ENCODE measurements at regions not wholly inside any gene's neighbourhood (a gene's known extent, or its start where the extent isn't known, plus 50 kb on each side); places are given as distances from the start of the nearest gene placed in this dataset.

- no peaks in the 10 kb centered on the region for H3K9me3 ChIP-seq (ENCODE audit: insufficient read depth in 2 of 2, low read depth in 1 of 2, low read length in 1 of 2)
- no peak overlapping the region for H3K4ac ChIP-seq (replicated peaks; ENCODE audit: insufficient read length, low read depth, low read length)
- H2BK120ac ChIP-seq (replicated peaks; ENCODE audit: low read depth, low read length): no peak overlapping the region
- no peak overlapping the region for H3K14ac ChIP-seq (ENCODE audit: insufficient read length)
- H2BK5ac ChIP-seq (ENCODE audit: low read depth, low read length): no peak overlapping the region
- ChIA-PET POLR2A (ENCODE audit: partially characterized antibody) (no interaction called here), CTCF (ENCODE audit: partially characterized antibody) (no interaction called here)
- no peak overlapping the region for H4K8ac ChIP-seq (ENCODE audit: extremely low read depth, insufficient read depth, low read length)
- FAIRE-seq (no peak), DNase-seq (ENCODE audit: low read depth in 1 of 2, low spot score in 2 of 2) (no peak)
- no peak overlapping the region for H3K27ac ChIP-seq (ENCODE audit: low read depth, low read length)
- H2AFZ ChIP-seq (ENCODE audit: low read length): no peak overlapping the region
- no peaks in the 10 kb centered on the region for H3K79me2 ChIP-seq (ENCODE audit: control insufficient read depth in 1 of 2, insufficient read depth in 2 of 2, low read length in 2 of 2)
- no peaks in the 10 kb centered on the region for H3K79me1 ChIP-seq (ENCODE audit: low read depth, low read length)
- H3K4me3 ChIP-seq (ENCODE audit: extremely low read depth in 1 of 4, insufficient read depth in 2 of 4, low read depth in 3 of 4, low read length in 4 of 4): no peak overlapping the region
- no peaks in the 10 kb centered on the region for H3K23me2 ChIP-seq (ENCODE audit: low read depth, low read length)
- no peak for TF ChIP-seq PHF8 (conservative IDR thresholded peaks at IDR 0.05; ENCODE audit: low read depth, low read length)
- no peak for TF ChIP-seq RFX5 (IDR thresholded peaks at IDR 0.05; ENCODE audit: borderline replicate concordance, low read depth, low read length)
- TF ChIP-seq POU5F1 (IDR thresholded peaks at IDR 0.05; ENCODE audit: low read depth, low read length): no peak
- TF ChIP-seq BRCA1 (IDR thresholded peaks at IDR 0.05; ENCODE audit: low read depth, low read length): no peak
- TF ChIP-seq CBX5 (IDR thresholded peaks at IDR 0.05; ENCODE audit: low read depth, low read length): no peak
- no peak for TF ChIP-seq EGR1 (IDR thresholded peaks at IDR 0.05; ENCODE audit: borderline replicate concordance, low read depth, low read length)
- no peak for TF ChIP-seq YY1 (IDR thresholded peaks at IDR 0.05; ENCODE audit: low read depth, low read length)
- no peak for TF ChIP-seq TCF12 (IDR thresholded peaks at IDR 0.05; ENCODE audit: low read depth, low read length)
- TF ChIP-seq SIX5 (IDR thresholded peaks at IDR 0.05; ENCODE audit: low read depth, low read length): no peak
- no peak for TF ChIP-seq EP300 (IDR thresholded peaks at IDR 0.05; ENCODE audit: borderline replicate concordance in 1 of 2, low read depth in 2 of 2, low read length in 2 of 2)
- no peak for TF ChIP-seq RBBP5 (IDR thresholded peaks at IDR 0.05; ENCODE audit: borderline replicate concordance, low read depth, low read length)
- no peak for TF ChIP-seq GTF2F1 (IDR thresholded peaks at IDR 0.05; ENCODE audit: borderline replicate concordance, low read depth, low read length)
- TF ChIP-seq CTBP2 (IDR thresholded peaks at IDR 0.05; ENCODE audit: borderline replicate concordance, insufficient read depth, insufficient read length, low read length): no peak
- H3K23ac ChIP-seq (ENCODE audit: insufficient read length): no peak overlapping the region
- H2BK12ac ChIP-seq (ENCODE audit: low read depth, low read length): no peak overlapping the region
- H3K9ac ChIP-seq (replicated peaks in 1 of 4; ENCODE audit: extremely low read depth in 1 of 4, low read depth in 3 of 4, low read length in 3 of 4): no peak overlapping the region
- no peak overlapping the region for H2BK20ac ChIP-seq (ENCODE audit: low read length)
- H2BK15ac ChIP-seq (ENCODE audit: low read length): no peak overlapping the region
- peaks cover 0 to 1% (median 0%) of the 10 kb centered on the region in 4 experiments; a peak in 1 of 7 replicates for H3K27me3 ChIP-seq (replicated peaks in 1 of 4; ENCODE audit: control insufficient read depth in 3 of 4, extremely low read depth in 1 of 4, insufficient read depth in 3 of 4, low read length in 3 of 4)
- no peak overlapping the region for H4K5ac ChIP-seq (ENCODE audit: insufficient read length, low read depth, low read length)
- H3K18ac ChIP-seq (ENCODE audit: extremely low read depth, low read length): no peak overlapping the region
- H4K20me1 ChIP-seq (replicated peaks in 1 of 2; ENCODE audit: control insufficient read depth in 1 of 2, insufficient read depth in 2 of 2, low read length in 2 of 2): no peaks in the 10 kb centered on the region
- 95% methylated on average over 2 of the region's 2 CpGs; no CpG with 5 or more reads in 1 of the 2 experiments for WGBS, 2 experiments (ENCODE audit: extremely low coverage in 1 of 2, insufficient coverage in 1 of 2, insufficient read length in 1 of 2, insufficient replicate concordance in 2 of 2, low coverage in 1 of 2, low lambda C conversion rate in 2 of 2, missing lambda C conversion rate in 1 of 2)
- H3K4me1 ChIP-seq (replicated peaks in 1 of 4; ENCODE audit: control insufficient read depth in 3 of 4, insufficient read depth in 4 of 4, low read length in 3 of 4): no peaks in the 10 kb centered on the region
- no peak overlapping the region for H2AK5ac ChIP-seq (ENCODE audit: low read depth, low read length)
- H3K4me2 ChIP-seq (ENCODE audit: insufficient read depth in 1 of 2, low read depth in 2 of 2, low read length in 2 of 2): no peak overlapping the region
- no peak overlapping the region for H4K91ac ChIP-seq (replicated peaks; ENCODE audit: insufficient read length, low read length)
- no peak overlapping the region for H3K56ac ChIP-seq (replicated peaks; ENCODE audit: insufficient read length, low read depth, low read length)
- H3K36me3 ChIP-seq (ENCODE audit: control insufficient read depth in 2 of 4, insufficient read depth in 4 of 4, low read length in 3 of 4): no peaks in the 10 kb centered on the region
These were observed 382.7 kb downstream of the CHSY3 start for GRCh38 chr5:130286971-130287370.

Measured in H1 (cell line).